Nephron (organoid): ENCODE measurements at regions not wholly inside any gene's neighbourhood (a gene's known extent, or its start where the extent isn't known, plus 50 kb on each side); places are given as distances from the start of the nearest gene placed in this dataset.

Experiments used
- H3K27ac Mint-ChIP-seq, 3 experiments: 2 replicates each; pipeline ENCODE4 v1.8.0; 2020; ENCODE audit warnings: mixed read lengths in 3 of 3, mild to moderate bottlenecking in 2 of 3, moderate library complexity in 1 of 3
- H3K27me3 Mint-ChIP-seq: 2 replicates; pipeline ENCODE4 v1.8.0; 2021; ENCODE audit warnings: low read depth, mild to moderate bottlenecking, moderate library complexity, mixed read lengths
- H3K36me3 Mint-ChIP-seq: 2 replicates; pipeline ENCODE4 v1.8.0; 2020; ENCODE audit warnings: low read depth, mixed read lengths
- H3K4me1 Mint-ChIP-seq: 2 replicates; pipeline ENCODE4 v1.8.0; 2020; ENCODE audit warnings: mixed read lengths
- H3K4me3 Mint-ChIP-seq, 3 experiments: 2 replicates each; pipeline ENCODE4 v1.8.0; 2020; ENCODE audit warnings: mild to moderate bottlenecking in 3 of 3, mixed read lengths in 3 of 3, moderate library complexity in 2 of 3
- H3K9me3 Mint-ChIP-seq: 2 replicates; pipeline ENCODE4 v1.8.0; 2020; ENCODE audit warnings: mixed read lengths
- TF ChIP-seq, protein P1 (sequence below), 3 experiments: fragments of 200-600 bp; sonication (generic); IDR thresholded peaks; one replicate each; pipeline ENCODE4 v1.5.0; 2021; ENCODE audit warnings: antibody characterized with exemption in 3 of 3; ENCODE audit not compliant: unreplicated experiment in 3 of 3

DNA sequence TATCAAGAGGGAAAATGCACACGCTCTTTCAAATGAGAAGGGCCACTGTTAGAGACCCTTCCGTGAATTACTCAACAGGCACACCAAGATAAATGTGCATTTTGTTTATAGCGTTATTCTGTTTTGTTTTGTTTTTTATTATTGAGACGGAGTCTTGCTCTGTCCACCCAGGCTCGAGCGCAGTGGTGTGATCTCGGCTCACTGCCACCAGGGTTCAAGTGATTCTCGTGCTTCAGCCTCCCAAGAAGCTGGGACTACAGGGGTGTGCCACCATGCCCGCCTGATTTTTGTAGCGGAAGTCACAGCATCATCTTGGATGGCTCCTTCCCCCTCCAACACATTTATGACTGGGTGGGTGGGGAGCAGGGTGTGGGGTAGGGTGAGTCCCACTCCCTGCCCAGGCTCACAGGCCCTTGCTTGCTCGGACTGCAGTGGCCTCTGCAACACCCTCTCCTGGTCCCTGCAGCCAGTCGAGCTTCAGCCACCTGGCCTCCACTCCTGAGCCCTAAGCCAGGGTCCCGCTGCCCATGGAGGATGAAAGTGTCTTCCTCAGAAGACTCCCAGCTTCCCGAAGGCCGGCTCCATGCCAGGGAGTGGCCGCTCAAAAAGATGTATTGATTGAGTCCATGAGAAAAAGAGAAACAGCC lies 68.0 kb downstream of the RTL6 start:
- H3K27me3 Mint-ChIP-seq: peaks cover 20% of the 10 kb centered on the region
- H3K9me3 Mint-ChIP-seq: no peaks in the 10 kb centered on the region
- TF ChIP-seq, protein P1, sequence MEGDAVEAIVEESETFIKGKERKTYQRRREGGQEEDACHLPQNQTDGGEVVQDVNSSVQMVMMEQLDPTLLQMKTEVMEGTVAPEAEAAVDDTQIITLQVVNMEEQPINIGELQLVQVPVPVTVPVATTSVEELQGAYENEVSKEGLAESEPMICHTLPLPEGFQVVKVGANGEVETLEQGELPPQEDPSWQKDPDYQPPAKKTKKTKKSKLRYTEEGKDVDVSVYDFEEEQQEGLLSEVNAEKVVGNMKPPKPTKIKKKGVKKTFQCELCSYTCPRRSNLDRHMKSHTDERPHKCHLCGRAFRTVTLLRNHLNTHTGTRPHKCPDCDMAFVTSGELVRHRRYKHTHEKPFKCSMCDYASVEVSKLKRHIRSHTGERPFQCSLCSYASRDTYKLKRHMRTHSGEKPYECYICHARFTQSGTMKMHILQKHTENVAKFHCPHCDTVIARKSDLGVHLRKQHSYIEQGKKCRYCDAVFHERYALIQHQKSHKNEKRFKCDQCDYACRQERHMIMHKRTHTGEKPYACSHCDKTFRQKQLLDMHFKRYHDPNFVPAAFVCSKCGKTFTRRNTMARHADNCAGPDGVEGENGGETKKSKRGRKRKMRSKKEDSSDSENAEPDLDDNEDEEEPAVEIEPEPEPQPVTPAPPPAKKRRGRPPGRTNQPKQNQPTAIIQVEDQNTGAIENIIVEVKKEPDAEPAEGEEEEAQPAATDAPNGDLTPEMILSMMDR (IDR thresholded peaks at IDR 0.05; ENCODE audit: unreplicated experiment in 3 of 3): no peak
- H3K4me3 Mint-ChIP-seq: no peak overlapping the region
- H3K36me3 Mint-ChIP-seq: no peaks in the 10 kb centered on the region
- no peak overlapping the region for H3K27ac Mint-ChIP-seq
- H3K4me1 Mint-ChIP-seq: peaks cover 17% of the 10 kb centered on the region

DNA sequence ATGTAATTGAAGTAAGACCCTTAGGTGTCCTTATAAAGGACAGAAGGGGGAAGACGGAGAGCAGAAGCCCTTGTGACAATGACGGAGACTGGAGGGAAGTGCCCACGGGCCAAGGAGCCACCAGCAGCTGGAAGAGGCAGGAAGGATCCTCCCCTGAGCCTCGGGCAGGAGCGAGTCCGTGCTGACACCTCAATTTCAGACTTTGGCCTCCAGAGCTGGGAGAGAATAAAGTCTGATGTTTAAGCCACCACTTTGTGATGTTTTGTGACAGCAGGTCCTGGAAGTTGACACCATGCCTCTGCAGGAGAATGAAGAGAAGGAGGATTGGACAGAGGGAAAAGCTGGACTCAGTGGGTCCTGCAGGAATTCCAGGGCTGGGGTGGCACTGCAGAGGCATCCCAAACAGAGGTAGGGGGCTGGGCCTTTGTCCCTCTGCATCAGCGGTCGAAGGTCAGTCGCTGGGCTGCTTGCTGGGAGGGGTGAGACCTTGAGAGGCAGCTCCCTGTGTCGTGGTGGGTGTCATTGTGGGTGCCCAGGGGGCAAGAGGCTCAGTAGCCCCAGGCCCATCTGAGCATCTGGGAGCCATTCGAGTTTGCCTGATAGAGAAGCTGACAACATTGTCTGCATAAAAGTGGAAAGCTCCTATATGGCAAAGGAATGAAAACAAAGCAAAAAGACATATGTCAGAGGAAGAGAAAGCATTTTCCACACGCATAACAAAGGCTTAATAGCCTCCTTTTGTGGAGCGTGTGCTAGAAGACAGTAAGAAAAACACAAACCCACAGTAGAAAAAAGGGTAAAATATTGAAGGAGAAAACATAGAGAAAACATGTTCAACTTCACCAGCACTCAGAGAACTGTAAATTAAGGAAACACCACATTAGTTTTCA lies 68.8 kb downstream of the RTL6 start:
- H3K36me3 Mint-ChIP-seq: no peaks in the 10 kb centered on the region
- H3K27ac Mint-ChIP-seq: no peak overlapping the region
- H3K9me3 Mint-ChIP-seq: no peaks in the 10 kb centered on the region
- peaks cover 25% of the 10 kb centered on the region for H3K4me1 Mint-ChIP-seq
- TF ChIP-seq, protein P1 (IDR thresholded peaks at IDR 0.05; ENCODE audit: unreplicated experiment in 3 of 3): no peak
- H3K4me3 Mint-ChIP-seq: no peak overlapping the region
- H3K27me3 Mint-ChIP-seq: peaks cover 24% of the 10 kb centered on the region

DNA sequence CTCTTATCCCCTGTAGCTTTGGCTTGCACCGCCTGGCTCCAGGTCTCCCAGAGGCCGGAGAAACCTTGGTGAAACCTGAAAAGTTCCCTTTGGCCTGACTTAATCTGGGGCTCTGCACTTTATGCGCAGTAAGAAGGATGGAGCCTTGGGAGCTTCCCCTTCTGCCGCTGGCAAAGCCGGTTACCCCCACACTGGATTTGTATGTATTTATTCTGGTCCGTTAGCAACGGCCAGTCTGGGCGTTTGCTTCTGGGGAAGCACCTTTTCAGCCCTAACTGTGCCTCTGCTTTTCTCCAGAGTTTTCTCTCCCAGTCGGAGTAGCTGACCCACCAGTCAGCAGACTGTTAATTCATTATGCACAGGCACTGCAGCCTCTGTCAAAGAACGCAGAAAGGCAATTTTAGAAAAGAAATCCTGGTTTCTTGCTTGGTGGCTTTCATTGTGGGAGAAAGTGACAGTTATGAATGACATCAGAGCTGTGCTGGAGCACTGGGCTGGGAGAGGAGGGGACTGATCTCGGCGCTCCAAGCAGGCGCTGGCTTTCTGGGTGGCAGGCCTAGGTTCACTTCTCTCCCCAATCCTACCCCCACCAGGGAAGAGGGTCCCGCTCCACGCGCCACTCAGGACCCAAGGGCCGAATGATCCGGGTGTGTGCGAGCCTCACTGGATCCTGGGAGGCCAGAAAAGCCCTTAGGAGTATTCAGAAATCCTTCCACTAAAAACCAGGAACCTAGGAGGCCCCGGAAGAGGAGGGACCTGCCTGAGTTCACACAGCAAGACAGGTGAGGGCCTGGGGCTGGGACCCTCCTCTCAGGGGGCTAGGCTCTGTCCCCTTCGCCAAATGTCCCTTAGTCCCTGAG lies 70.2 kb downstream of the RTL6 start:
- Mint-ChIP-seq H3K27ac (peak overlapping the region in 2 of 3 experiments; percentile 29 to 35), H3K9me3 (peaks cover under 1% of the 10 kb centered on the region), H3K4me1 (peaks cover 29% of the 10 kb centered on the region), H3K4me3 (no peak overlapping the region), H3K36me3 (peaks cover under 1% of the 10 kb centered on the region), H3K27me3 (peaks cover 24% of the 10 kb centered on the region)
- TF ChIP-seq, protein P1 (IDR thresholded peaks at IDR 0.05; ENCODE audit: unreplicated experiment in 3 of 3): no peak

DNA sequence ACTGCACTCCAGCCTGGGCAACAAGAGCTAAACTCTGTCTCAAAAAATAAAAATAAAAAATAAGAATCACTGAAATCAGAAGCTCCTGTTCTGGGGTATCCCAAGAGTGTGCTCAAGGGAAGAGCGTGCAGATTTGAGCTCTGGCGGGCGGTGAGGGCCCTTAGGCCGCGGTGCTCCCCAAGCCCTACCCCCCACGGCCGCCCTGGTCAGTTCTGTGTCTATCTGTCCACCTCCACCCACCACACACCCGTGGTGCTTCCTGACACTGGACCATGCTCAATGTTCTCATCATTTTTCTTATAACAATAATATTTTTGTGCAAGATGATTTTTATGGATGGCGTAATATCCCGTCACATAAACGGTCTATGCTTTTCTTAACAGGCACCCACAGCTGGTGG lies 71.1 kb downstream of the RTL6 start:
- TF ChIP-seq, protein P1 (IDR thresholded peaks at IDR 0.05; ENCODE audit: unreplicated experiment in 3 of 3): no peak

DNA sequence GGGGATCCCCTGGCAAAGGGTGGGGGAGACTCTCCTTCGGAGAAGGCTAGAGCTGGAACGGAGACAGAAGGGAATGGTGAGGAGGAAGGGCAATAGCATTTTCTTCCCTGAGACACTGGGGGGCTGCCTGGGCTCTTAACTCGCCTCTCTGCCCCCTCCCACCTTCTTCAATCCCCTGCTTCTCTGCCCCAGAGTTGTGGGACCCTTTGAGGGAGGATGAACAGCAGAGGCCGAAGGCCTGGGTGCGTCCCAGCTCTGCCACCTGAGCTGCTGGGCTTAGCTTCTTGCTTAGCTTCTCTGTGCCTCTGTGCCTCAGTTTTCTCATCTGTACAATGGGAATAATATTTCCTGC lies 72.4 kb downstream of the RTL6 start:
- Mint-ChIP-seq H3K36me3 (peaks cover 4% of the 10 kb centered on the region), H3K4me1 (peaks cover 33% of the 10 kb centered on the region), H3K9me3 (peaks cover 13% of the 10 kb centered on the region), H3K27me3 (peaks cover 23% of the 10 kb centered on the region), H3K27ac (peak overlapping the region; percentile 3 to 75 (median 71)), H3K4me3 (no peak overlapping the region)
- TF ChIP-seq, protein P1 (IDR thresholded peaks at IDR 0.05; ENCODE audit: unreplicated experiment in 3 of 3): no peak

More for the DNA sequence above, 71.1 kb downstream of the RTL6 start:
- peaks cover 4% of the 10 kb centered on the region for H3K36me3 Mint-ChIP-seq
- H3K27ac Mint-ChIP-seq: no peak overlapping the region
- peaks cover 4% of the 10 kb centered on the region for H3K9me3 Mint-ChIP-seq
- peaks cover 24% of the 10 kb centered on the region for H3K27me3 Mint-ChIP-seq
- H3K4me1 Mint-ChIP-seq: peaks cover 33% of the 10 kb centered on the region
- no peak overlapping the region for H3K4me3 Mint-ChIP-seq
